Left ventricle myocardium inferior (tissue), 1 donor: ENCODE measurements at regions not wholly inside any gene's neighbourhood (a gene's known extent, or its start where the extent isn't known, plus 50 kb on each side); places are given as distances from the start of the nearest gene placed in this dataset.

Experiments used
- DNase-seq: peaks from one replicate; pipeline ENCODE4 v3.0.0-alpha.2; 2020
- H3K27ac ChIP-seq: fragments of 200-600 bp; replicated peaks from 2 replicates; pipeline ENCODE4 v1.8.0; 2021
- H3K27me3 ChIP-seq: fragments of 200-600 bp; 2 replicates; pipeline ENCODE4 v1.8.0; 2021; ENCODE audit warnings: low read depth
- H3K36me3 ChIP-seq: fragments of 200-600 bp; 2 replicates; pipeline ENCODE4 v1.8.0; 2021
- H3K4me1 ChIP-seq: fragments of 200-600 bp; 2 replicates; pipeline ENCODE4 v1.8.0; 2021
- H3K4me3 ChIP-seq: fragments of 200-600 bp; 2 replicates; pipeline ENCODE4 v1.8.0; 2021; ENCODE audit warnings: mild to moderate bottlenecking, moderate library complexity
- H3K9me3 ChIP-seq: fragments of 200-600 bp; replicated peaks from 2 replicates; pipeline ENCODE4 v1.8.0; 2021
- intact Hi-C: fragments of 100-400 bp; cut with micrococcal nuclease; formaldehyde crosslinking; loops from one replicate; pipeline ENCODE4 v1.11.0; 2022
- TF ChIP-seq, protein P1 (sequence below): fragments of 200-600 bp; IDR thresholded peaks from 2 replicates; pipeline ENCODE4 v1.8.0; 2021; ENCODE audit warnings: antibody characterized with exemption, mild to moderate bottlenecking, borderline replicate concordance
- donor health status: DM: no; HTN: yes; CAD: no; lungs with severe emphysema.

DNA sequence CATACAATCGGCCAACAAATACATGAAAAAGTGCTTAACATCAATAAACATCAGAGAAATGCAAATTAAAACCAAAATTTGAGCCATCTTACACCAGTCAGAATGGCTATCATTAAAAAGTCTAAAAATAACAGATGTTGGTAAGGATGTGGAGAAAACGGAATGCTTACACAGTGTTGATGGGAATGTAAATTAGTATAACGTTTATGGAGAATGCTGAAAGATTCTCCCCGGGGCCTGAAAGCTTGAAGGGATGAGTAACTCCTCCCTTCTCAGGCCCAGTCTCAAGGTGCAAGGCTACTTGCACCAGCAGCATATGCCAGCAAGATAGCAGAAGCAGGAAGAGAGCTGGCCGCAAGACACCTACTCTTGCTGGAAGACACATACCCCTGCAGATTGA lies 123.7 kb upstream of the NLGN1 start:
- no peaks in the 10 kb centered on the region for H3K4me1 ChIP-seq
- H3K36me3 ChIP-seq, result no peaks in the 10 kb centered on the region
- no peak for DNase-seq
- no peaks in the 10 kb centered on the region for H3K27me3 ChIP-seq
- intact Hi-C loops, result no loop called here
- H3K27ac ChIP-seq, result no peak overlapping the region
- TF ChIP-seq, protein P1, sequence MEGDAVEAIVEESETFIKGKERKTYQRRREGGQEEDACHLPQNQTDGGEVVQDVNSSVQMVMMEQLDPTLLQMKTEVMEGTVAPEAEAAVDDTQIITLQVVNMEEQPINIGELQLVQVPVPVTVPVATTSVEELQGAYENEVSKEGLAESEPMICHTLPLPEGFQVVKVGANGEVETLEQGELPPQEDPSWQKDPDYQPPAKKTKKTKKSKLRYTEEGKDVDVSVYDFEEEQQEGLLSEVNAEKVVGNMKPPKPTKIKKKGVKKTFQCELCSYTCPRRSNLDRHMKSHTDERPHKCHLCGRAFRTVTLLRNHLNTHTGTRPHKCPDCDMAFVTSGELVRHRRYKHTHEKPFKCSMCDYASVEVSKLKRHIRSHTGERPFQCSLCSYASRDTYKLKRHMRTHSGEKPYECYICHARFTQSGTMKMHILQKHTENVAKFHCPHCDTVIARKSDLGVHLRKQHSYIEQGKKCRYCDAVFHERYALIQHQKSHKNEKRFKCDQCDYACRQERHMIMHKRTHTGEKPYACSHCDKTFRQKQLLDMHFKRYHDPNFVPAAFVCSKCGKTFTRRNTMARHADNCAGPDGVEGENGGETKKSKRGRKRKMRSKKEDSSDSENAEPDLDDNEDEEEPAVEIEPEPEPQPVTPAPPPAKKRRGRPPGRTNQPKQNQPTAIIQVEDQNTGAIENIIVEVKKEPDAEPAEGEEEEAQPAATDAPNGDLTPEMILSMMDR, result no peak
- no peak overlapping the region for H3K4me3 ChIP-seq
- no peaks in the 10 kb centered on the region for H3K9me3 ChIP-seq

DNA sequence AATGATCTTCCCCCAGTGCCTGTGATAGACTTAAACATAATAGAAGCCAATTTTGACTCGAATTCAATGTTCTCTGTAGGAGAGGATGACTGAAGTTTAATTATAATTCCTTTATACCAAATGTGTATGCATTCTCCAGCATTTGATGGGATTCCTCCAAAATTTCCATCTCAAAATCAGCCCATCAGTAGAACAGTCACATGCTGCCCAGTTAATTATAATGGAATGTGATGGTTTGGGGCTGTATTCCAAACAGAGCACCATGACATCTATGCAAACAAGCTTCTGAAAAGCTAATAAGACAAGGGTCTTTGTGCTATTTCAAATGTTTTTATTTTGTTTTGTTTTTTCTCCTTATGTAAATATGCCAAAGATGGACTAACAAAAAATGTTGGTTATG lies 127.7 kb upstream of the SPATA16 start:
- H3K27me3 ChIP-seq, result no peaks in the 10 kb centered on the region
- no peak for DNase-seq
- no peak overlapping the region for H3K27ac ChIP-seq
- intact Hi-C loops, result no loop called here
- no peaks in the 10 kb centered on the region for H3K4me1 ChIP-seq
- no peaks in the 10 kb centered on the region for H3K9me3 ChIP-seq
- TF ChIP-seq, protein P1, result no peak
- H3K36me3 ChIP-seq, result no peaks in the 10 kb centered on the region
- no peak overlapping the region for H3K4me3 ChIP-seq

DNA sequence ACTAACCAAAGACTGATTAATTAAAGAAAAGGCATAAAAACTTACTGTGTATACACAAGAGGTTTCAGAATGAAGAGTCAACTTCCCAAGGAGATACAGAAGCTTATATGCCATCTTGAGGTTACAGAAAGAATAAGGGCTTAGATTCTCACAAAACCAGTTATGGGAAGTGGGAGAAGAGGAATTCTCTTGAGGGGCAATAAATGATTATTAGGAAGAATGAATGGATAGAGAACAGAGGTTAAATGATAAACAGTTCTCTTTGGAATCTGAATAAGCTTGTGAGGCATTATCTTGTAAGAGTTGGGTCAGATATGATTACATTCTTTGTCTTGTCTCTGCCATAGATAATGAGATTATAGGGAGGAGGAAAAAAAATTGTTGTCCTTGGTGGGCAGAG lies 126.7 kb upstream of the SPATA16 start:
- DNase-seq, result no peak
- intact Hi-C loops, result no loop called here
- H3K9me3 ChIP-seq, result no peaks in the 10 kb centered on the region
- no peaks in the 10 kb centered on the region for H3K36me3 ChIP-seq
- H3K4me1 ChIP-seq, result no peaks in the 10 kb centered on the region
- no peak overlapping the region for H3K27ac ChIP-seq
- TF ChIP-seq, protein P1, result no peak
- H3K27me3 ChIP-seq, result no peaks in the 10 kb centered on the region
- H3K4me3 ChIP-seq, result no peak overlapping the region

DNA sequence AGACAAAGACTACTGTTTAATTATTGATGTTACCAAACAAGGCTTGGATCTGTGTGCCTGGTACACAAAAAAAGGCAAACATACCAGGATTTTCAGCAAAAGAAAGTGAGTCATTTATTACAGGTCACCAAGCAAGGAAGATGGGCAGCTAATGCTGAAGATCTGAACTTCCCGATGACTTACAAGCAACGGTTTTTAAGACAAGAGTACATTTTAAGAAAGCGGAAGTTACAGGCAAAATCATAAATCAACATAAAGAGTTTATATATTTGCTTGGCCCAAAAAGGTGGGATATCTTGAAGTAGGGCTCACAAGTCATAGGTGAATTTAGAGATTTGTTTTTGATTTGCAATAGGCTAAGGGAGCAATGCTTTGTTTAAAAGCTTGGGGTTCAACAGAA lies 125.4 kb upstream of the SPATA16 start:
- Histone ChIP-seq H3K36me3 (no peaks in the 10 kb centered on the region), H3K9me3 (no peaks in the 10 kb centered on the region), H3K4me3 (no peak overlapping the region), H3K4me1 (no peaks in the 10 kb centered on the region), H3K27ac (no peak overlapping the region), H3K27me3 (no peaks in the 10 kb centered on the region)
- no peak for DNase-seq
- intact Hi-C loops, result no loop called here
- TF ChIP-seq, protein P1, result no peak

DNA sequence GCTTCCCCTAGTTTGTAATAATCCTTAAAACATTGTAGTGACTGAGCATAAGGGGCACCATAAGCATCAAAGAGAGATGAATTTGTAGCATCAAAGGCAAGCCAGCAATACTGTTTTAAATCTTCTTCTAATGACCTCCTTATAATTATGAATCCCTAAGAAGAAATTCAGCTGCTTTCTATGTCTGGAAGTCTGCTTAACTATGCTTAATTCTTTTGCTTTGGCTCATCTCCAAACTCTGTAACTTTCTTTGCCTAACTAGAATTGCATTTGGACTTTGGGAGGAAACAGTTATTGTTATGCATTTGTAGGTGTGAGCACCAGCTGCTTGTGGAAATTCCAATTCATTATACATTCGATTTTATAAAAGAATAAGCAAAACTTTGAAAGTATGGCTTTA lies 117.7 kb upstream of the SPATA16 start:
- Histone ChIP-seq H3K4me1 (peaks cover 7% of the 10 kb centered on the region), H3K4me3 (no peak overlapping the region), H3K36me3 (no peaks in the 10 kb centered on the region), H3K9me3 (no peaks in the 10 kb centered on the region), H3K27me3 (no peaks in the 10 kb centered on the region), H3K27ac (no peak overlapping the region)
- DNase-seq, result no peak
- TF ChIP-seq, protein P1, result no peak
- intact Hi-C loops, result no loop called here

DNA sequence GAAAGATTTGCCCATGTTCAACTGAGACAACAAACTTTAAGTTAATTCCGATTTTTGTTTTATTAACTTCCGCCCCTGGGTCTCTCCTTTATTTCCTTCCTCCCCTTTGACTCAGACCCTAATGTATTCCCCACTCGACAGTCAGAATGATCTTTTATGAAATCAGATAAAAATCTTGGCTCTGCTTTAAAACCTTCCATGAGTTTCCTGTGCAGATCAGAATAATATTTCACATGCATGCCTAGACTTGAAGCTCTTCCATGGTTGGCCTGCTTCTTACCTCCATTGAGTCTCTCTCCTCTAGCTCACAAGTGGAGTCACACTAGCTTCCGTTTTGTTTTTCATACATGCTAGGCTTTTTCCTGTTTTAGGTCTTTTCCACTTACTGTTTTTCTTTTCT lies 116.8 kb upstream of the SPATA16 start:
- no peaks in the 10 kb centered on the region for H3K9me3 ChIP-seq
- no peak for DNase-seq
- H3K36me3 ChIP-seq, result no peaks in the 10 kb centered on the region
- TF ChIP-seq, protein P1, result no peak
- no peak overlapping the region for H3K27ac ChIP-seq
- intact Hi-C loops, result no loop called here
- H3K4me3 ChIP-seq, result no peak overlapping the region
- H3K4me1 ChIP-seq, result peaks cover 7% of the 10 kb centered on the region
- H3K27me3 ChIP-seq, result no peaks in the 10 kb centered on the region
